ENCODE measurements at regions not wholly inside any gene's neighbourhood (a gene's known extent, or its start where the extent isn't known, plus 50 kb on each side); places are given as distances from the start of the nearest gene placed in this dataset.

DNA sequence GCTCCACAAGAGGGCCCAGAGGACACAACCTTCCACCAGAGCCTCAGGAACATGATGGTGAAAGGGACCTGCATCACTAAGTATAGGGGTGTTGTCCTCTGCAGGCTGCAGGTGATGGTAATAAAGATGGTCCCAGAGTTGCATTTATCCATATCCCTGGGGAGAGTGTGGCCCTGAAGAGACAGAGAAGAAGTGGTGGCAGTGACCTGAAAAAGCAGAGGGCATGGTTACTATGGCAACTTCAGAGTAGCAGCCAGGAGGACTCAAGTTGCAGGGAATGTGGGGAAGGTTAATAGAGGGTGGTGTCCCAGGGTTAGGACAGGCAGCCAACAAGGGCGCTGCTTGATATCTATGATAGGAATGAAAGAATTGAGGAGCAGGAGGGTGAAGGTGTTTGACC lies 57.1 kb downstream of the HLA-A start:
- no peak overlapping the region for H3K4me3 ChIP-seq (ENCODE audit: low read length)
- TF ChIP-seq, protein P1, sequence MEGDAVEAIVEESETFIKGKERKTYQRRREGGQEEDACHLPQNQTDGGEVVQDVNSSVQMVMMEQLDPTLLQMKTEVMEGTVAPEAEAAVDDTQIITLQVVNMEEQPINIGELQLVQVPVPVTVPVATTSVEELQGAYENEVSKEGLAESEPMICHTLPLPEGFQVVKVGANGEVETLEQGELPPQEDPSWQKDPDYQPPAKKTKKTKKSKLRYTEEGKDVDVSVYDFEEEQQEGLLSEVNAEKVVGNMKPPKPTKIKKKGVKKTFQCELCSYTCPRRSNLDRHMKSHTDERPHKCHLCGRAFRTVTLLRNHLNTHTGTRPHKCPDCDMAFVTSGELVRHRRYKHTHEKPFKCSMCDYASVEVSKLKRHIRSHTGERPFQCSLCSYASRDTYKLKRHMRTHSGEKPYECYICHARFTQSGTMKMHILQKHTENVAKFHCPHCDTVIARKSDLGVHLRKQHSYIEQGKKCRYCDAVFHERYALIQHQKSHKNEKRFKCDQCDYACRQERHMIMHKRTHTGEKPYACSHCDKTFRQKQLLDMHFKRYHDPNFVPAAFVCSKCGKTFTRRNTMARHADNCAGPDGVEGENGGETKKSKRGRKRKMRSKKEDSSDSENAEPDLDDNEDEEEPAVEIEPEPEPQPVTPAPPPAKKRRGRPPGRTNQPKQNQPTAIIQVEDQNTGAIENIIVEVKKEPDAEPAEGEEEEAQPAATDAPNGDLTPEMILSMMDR (conservative IDR thresholded peaks at IDR 0.05; ENCODE audit: low read depth, low read length): no peak
- DNase-seq (ENCODE audit: low read depth): no peak

DNA sequence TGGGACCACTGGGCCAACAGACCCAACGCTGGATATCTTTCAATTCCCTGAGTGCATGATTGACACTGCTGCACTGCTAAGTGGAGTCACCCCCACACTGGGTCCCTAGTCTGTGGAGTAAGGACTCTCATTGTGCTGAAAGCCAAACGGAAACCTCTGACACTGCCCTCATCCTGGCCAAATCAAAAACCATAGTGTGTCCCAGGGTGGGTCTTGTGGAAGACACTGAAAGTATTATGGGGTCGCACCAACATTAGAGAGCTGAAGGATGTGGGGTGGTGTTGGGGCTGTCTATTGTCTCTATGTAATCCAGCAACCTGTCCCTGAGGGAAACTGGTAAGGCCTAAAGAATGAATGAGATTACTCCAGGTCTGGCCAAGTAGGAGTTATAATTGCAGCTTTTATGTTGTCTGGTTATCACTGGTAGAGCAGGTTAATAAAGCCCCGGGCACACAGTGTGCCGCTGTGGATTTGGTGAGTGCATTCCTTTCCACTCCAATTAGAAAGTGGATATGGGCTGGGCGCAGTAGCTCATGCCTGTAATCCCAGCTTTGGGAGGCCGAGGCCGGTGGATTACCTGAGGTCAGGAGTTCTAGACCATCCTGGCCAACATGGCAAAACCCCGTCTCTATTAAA lies 57.9 kb downstream of the HLA-A start:
- H3K4me3 ChIP-seq (ENCODE audit: low read length): no peak overlapping the region
- TF ChIP-seq, protein P1 (conservative IDR thresholded peaks at IDR 0.05; ENCODE audit: low read depth, low read length): no peak
- DNase-seq (ENCODE audit: low read depth): no peak

DNA sequence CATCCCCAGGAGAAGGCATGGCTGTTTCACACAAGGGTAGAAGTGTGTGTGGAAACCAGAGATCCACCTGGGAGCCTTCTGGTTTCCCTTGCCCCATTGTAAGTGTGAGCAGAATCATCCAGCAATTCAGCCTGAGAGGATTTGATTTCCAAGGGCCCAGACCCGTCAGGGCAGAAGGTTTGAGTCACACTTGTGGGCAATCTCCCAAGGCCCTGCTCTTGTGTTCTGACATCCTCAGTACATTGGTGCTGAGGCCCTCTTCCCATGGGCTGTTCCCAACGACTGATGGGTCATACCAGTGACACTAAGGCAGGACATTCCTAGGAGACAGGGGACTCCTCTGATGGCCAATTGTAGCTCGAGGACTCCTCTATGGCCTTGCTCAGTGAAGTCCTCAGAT lies 58.2 kb upstream of the POLR1H start:
- TF ChIP-seq, protein P1 (conservative IDR thresholded peaks at IDR 0.05; ENCODE audit: low read depth, low read length): no peak
- H3K4me3 ChIP-seq (ENCODE audit: low read length): no peak overlapping the region
- DNase-seq (ENCODE audit: low read depth): no peak

DNA sequence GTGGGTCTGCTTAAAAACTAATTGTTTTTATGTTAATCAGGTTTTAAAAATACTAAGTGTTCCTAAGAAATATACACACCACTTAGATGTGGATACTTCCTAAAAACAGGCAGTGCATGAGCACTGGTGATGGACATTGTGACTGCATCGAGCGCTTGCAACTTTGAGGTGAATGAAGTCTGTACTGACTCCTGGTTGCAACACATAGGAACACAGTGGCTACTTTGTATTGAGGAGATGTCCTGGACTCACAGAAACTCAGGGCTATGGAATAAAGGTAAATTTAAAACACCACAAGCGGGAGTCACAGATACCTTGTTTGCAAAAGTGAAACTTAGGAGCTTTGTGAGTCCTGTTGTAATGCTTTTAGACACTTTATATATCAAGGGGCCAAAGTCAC lies 55.6 kb upstream of the POLR1H start:
- TF ChIP-seq, protein P1 (conservative IDR thresholded peaks at IDR 0.05; ENCODE audit: low read depth, low read length): no peak
- no peak overlapping the region for H3K4me3 ChIP-seq (ENCODE audit: low read length)
- no peak for DNase-seq (ENCODE audit: low read depth)

DNA sequence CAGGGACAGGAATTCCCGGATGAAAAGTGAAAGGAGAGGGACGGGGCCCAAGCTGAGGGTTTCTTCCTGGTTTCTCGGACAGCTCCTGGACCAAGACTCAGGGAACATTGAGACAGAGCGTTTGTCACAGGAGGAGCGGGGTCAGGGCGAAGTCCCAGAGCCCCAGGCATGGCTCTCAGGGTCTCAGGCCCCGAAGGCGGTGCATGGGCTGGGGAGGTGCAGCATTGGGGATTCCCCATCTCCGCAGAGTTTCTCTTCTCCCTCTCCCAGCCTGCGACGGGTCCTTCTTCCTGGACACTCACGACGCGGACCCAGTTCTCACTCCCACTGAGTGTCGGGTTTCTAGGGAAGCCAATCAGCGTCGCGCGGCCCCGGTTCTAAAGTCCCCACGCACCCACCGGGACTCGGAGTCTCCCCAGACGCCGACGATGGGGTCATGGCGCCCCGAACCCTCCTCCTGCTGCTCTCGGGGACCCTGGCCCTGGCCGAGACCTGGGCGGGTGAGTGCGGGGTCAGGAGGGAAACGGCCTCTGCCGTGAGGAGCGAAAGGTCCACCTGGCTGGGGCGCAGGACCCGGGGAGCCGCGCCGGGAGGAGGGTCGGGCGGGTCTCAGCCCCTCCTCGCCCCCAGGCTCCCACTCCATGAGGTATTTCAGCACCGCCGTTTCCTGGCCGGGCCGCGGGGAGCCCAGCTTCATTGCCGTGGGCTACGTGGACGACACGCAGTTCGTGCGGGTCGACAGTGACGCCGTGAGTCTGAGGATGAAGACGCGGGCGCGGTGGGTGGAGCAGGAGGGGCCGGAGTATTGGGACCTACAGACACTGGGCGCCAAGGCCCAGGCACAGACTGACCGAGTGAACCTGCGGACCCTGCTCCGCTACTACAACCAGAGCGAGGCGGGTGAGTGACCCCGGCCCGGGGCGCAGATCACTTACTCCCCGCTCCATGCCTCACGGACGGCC lies 54.6 kb upstream of the POLR1H start:
- TF ChIP-seq, protein P1 (conservative IDR thresholded peaks at IDR 0.05; ENCODE audit: low read depth, low read length): no peak
- DNase-seq (ENCODE audit: low read depth): no peak
- H3K4me3 ChIP-seq (ENCODE audit: low read length): peak overlapping the region; percentile 24

DNA sequence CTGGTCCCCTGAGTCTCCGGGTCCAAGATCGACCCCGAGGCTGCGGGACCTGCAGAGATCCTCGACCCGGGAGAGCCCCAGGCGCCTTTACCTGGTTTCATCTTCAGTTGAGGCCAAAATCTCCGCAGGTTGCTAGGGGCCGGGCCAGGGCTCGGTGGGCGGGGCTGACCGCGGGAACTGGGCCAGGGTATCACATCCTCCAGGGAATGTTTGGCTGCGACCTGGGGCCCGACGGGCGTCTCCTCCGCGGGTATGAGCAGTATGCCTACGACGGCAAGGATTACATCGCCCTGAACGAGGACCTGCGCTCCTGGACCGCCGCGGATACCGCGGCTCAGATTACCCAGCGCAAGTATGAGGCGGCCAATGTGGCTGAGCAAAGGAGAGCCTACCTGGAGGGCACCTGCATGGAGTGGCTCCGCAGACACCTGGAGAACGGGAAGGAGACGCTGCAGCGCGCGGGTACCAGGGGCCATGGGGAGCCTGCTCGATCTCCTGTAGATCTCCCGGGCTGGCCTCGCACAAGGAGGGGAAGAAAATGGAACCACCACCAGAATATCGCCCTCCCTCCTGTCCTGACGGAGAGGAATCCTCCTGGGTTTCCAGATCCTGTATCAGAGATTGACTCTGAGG lies 53.8 kb upstream of the POLR1H start:
- TF ChIP-seq, protein P1 (conservative IDR thresholded peaks at IDR 0.05; ENCODE audit: low read depth, low read length): no peak
- DNase-seq (ENCODE audit: low read depth): no peak
- H3K4me3 ChIP-seq (ENCODE audit: low read length): peak overlapping the region; percentile 24

Measured in retinal pigment epithelial cell (primary cell).